Stimulated activated CD4-positive, alpha-beta T cell treated with anti-CD3 and anti-CD28 coated beads, Interleukin-2, amount 100 ng/mL, for 4 hours (primary cell): ENCODE measurements at regions not wholly inside any gene's neighbourhood (a gene's known extent, or its start where the extent isn't known, plus 50 kb on each side); places are given as distances from the start of the nearest gene placed in this dataset.
"Not testable (repeated sequence)": the region's sequence is repeated elsewhere in the genome, so short reads cannot be mapped to it uniquely, and the experiment has no call there.

Source experiments
- DNase-seq: peaks from one replicate; pipeline ENCODE4 v3.0.0-alpha.2; 2020; ENCODE audit warnings: low read depth

GRCh38 chr6:9697263-9697931, 717.5 kb downstream of the TFAP2A start:
- no peak for DNase-seq

- DNase-seq = no peak
Observed at GRCh38 chr6:9690388-9690787, 724.5 kb downstream of the TFAP2A start.

GRCh38 chr6:9680727-9681126, 734.1 kb downstream of the TFAP2A start:
- DNase-seq = not testable (repeated sequence)

- DNase-seq = no peak
Observed at GRCh38 chr6:9675122-9675521, 739.8 kb downstream of the TFAP2A start.

GRCh38 chr6:9659848-9660247, 755.0 kb downstream of the TFAP2A start:
- no peak for DNase-seq

GRCh38 chr6:9657994-9658393, 756.9 kb downstream of the TFAP2A start:
- DNase-seq = no peak

GRCh38 chr6:9647599-9647998, 767.3 kb downstream of the TFAP2A start:
- DNase-seq = no peak

GRCh38 chr6:9647071-9647445, 767.8 kb downstream of the TFAP2A start:
- DNase-seq = no peak

- DNase-seq = no peak
Observed at GRCh38 chr6:9646342-9647070, 768.4 kb downstream of the TFAP2A start.

- DNase-seq = no peak
Observed at GRCh38 chr6:9638861-9639260, 776.0 kb downstream of the TFAP2A start.

- DNase-seq = no peak
Observed at GRCh38 chr6:9634776-9635175, 780.1 kb downstream of the TFAP2A start.

- DNase-seq = no peak
Observed at GRCh38 chr6:9632026-9632425, 782.8 kb downstream of the TFAP2A start.

- no peak for DNase-seq
Observed at GRCh38 chr6:9628819-9629218, 786.1 kb downstream of the TFAP2A start.

- no peak for DNase-seq
Observed at GRCh38 chr6:9627916-9628315, 787.0 kb downstream of the TFAP2A start.

- no peak for DNase-seq
Observed at GRCh38 chr6:9623985-9624384, 790.9 kb downstream of the TFAP2A start.

GRCh38 chr6:9623228-9623832, 791.5 kb downstream of the TFAP2A start:
- DNase-seq = no peak

GRCh38 chr6:9621276-9621675, 793.6 kb downstream of the TFAP2A start:
- no peak for DNase-seq

GRCh38 chr6:9620687-9621086, 794.2 kb downstream of the TFAP2A start:
- no peak for DNase-seq

- no peak for DNase-seq
Observed at GRCh38 chr6:9620263-9620662, 794.6 kb downstream of the TFAP2A start.

GRCh38 chr6:9614778-9615177, 800.1 kb downstream of the TFAP2A start:
- DNase-seq = no peak

GRCh38 chr6:9612489-9612888, 802.4 kb downstream of the TFAP2A start:
- DNase-seq = no peak

- DNase-seq = no peak
Observed at GRCh38 chr6:9610620-9611415, 804.1 kb downstream of the TFAP2A start.
